ENCODE measurements at regions not wholly inside any gene's neighbourhood (a gene's known extent, or its start where the extent isn't known, plus 50 kb on each side); places are given as distances from the start of the nearest gene placed in this dataset.

DNA sequence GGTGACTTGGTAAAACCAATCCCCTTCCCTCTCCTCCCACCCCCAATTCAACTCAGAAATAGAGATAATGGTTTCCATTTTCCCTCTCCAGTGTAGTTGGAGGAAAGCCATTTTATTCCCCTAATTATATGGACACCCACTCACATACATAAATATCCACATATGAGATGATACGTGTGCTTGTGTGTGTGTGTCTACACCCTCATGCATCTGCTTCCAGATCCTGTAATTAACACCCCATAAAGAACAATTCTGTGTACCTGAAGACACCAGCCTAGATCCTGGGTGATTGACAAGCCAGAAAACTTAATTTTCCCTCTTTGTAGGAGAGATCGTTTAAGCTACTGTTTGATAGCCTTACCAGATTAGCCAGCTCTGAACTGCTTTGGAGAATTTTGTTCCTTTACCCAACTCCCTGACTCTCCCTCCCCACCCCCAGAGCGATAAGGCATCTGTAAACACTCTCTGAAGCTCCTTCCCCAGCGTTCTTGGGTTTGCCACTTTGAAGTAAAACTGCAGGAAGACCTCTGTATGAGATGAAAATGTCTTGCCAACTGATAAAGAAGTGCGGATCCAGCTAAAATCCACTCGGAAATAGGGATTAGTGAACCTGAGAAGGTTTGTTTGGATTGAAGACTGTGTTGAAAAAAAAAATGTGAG lies 175.7 kb downstream of the RGS9 start:
- WGBS, 2 experiments (ENCODE audit: insufficient coverage in 1 of 2, insufficient read length in 1 of 2), result 26 to 47% methylated on average over 2 to 5 of the region's 6 CpGs
- Histone ChIP-seq H3K9me3 (ENCODE audit: control insufficient read depth, low read length) (no peaks in the 10 kb centered on the region), H3K4me1 (ENCODE audit: control insufficient read depth, insufficient read depth, low read length) (peaks cover 6% of the 10 kb centered on the region), H3K36me3 (ENCODE audit: control insufficient read depth, insufficient read depth, low read length) (no peaks in the 10 kb centered on the region), H3K27me3 (ENCODE audit: control insufficient read depth, insufficient read depth, low read length, poor library complexity, severe bottlenecking) (no peaks in the 10 kb centered on the region), H3K27ac (ENCODE audit: low read depth, low read length) (no peak overlapping the region), H3K4me3 (ENCODE audit: low read length) (peak overlapping the region; percentile 41), H3K9ac (ENCODE audit: extremely low read depth, low read length, poor library complexity, severe bottlenecking) (no peak overlapping the region)
- Mint-ChIP-seq H3K4me1 (peaks cover 33% of the 10 kb centered on the region), H3K27ac (peak overlapping the region; percentile 44), H3K36me3 (ENCODE audit: low read depth) (no peaks in the 10 kb centered on the region), H3K4me3 (peak overlapping the region; percentile 23), H3K9me3 (no peaks in the 10 kb centered on the region), H3K27me3 (ENCODE audit: insufficient read depth) (peaks cover 8% of the 10 kb centered on the region)
- TF ChIP-seq, protein P1, sequence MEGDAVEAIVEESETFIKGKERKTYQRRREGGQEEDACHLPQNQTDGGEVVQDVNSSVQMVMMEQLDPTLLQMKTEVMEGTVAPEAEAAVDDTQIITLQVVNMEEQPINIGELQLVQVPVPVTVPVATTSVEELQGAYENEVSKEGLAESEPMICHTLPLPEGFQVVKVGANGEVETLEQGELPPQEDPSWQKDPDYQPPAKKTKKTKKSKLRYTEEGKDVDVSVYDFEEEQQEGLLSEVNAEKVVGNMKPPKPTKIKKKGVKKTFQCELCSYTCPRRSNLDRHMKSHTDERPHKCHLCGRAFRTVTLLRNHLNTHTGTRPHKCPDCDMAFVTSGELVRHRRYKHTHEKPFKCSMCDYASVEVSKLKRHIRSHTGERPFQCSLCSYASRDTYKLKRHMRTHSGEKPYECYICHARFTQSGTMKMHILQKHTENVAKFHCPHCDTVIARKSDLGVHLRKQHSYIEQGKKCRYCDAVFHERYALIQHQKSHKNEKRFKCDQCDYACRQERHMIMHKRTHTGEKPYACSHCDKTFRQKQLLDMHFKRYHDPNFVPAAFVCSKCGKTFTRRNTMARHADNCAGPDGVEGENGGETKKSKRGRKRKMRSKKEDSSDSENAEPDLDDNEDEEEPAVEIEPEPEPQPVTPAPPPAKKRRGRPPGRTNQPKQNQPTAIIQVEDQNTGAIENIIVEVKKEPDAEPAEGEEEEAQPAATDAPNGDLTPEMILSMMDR (conservative IDR thresholded peaks at IDR 0.05), result no peak
- peak; percentile 70 for DNase-seq

DNA sequence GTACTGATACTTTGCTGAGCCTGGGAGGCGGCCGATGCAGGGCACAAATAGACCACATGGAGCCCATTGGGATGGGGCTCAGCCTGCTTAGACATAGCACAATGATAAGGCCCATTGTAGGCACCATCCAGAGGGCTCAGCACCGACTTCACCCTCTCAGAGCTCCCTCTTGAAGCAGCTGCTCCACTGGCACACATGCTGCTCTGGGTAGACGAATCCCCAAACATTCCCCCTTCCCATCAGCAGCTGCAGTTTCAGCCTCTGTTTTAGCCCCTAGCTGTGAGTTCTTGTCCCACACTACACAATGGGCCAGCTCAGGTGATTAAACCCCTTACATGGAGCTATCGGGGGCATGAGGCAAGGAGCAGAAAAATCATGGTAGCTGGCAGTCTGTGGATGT lies 174.1 kb downstream of the RGS9 start:
- H3K9me3 Mint-ChIP-seq, result no peaks in the 10 kb centered on the region
- Histone ChIP-seq H3K4me3 (ENCODE audit: low read length) (no peak overlapping the region), H3K9me3 (ENCODE audit: control insufficient read depth, low read length) (no peaks in the 10 kb centered on the region), H3K4me1 (ENCODE audit: control insufficient read depth, insufficient read depth, low read length) (peaks cover 6% of the 10 kb centered on the region), H3K27me3 (ENCODE audit: control insufficient read depth, insufficient read depth, low read length, poor library complexity, severe bottlenecking) (no peaks in the 10 kb centered on the region), H3K36me3 (ENCODE audit: control insufficient read depth, insufficient read depth, low read length) (no peaks in the 10 kb centered on the region), H3K27ac (ENCODE audit: low read depth, low read length) (no peak overlapping the region), H3K9ac (ENCODE audit: extremely low read depth, low read length, poor library complexity, severe bottlenecking) (no peak overlapping the region)
- 80 to 93% methylated on average over 1 to 5 of the region's 5 CpGs for WGBS, 2 experiments (ENCODE audit: insufficient coverage in 1 of 2, insufficient read length in 1 of 2)
- no peak overlapping the region for H3K4me3 Mint-ChIP-seq
- DNase-seq, result no peak
- H3K27ac Mint-ChIP-seq, result no peak overlapping the region
- H3K27me3 Mint-ChIP-seq (ENCODE audit: insufficient read depth), result peaks cover 4% of the 10 kb centered on the region
- peaks cover 33% of the 10 kb centered on the region for H3K4me1 Mint-ChIP-seq
- H3K36me3 Mint-ChIP-seq (ENCODE audit: low read depth), result no peaks in the 10 kb centered on the region
- TF ChIP-seq, protein P1 (conservative IDR thresholded peaks at IDR 0.05), result no peak

DNA sequence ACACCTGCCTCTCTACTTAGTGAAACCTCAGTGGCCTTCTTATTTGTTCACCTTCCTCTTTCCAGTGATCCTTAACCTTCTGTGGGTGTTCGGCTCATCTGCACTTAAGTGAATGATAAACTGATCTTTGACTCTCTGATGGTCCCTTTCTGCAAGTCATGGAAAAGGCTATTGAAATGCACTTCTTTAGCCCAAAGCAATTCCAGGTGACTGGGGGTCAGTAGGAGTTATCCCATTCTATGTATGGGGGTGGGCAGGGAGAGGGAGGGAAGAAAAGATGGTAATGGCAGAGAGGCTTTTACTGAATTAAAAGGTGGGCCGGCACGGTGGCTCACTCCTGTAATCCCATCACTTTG lies 170.8 kb downstream of the RGS9 start:
- Histone ChIP-seq H3K4me3 (ENCODE audit: low read length) (no peak overlapping the region), H3K27me3 (ENCODE audit: control insufficient read depth, insufficient read depth, low read length, poor library complexity, severe bottlenecking) (no peaks in the 10 kb centered on the region), H3K9me3 (ENCODE audit: control insufficient read depth, low read length) (no peaks in the 10 kb centered on the region), H3K36me3 (ENCODE audit: control insufficient read depth, insufficient read depth, low read length) (no peaks in the 10 kb centered on the region), H3K27ac (ENCODE audit: low read depth, low read length) (no peak overlapping the region), H3K4me1 (ENCODE audit: control insufficient read depth, insufficient read depth, low read length) (peaks cover 3% of the 10 kb centered on the region), H3K9ac (ENCODE audit: extremely low read depth, low read length, poor library complexity, severe bottlenecking) (no peak overlapping the region)
- WGBS, 2 experiments (ENCODE audit: insufficient coverage in 1 of 2, insufficient read length in 1 of 2), result 92 to 100% methylated on average over 1 to 3 of the region's 3 CpGs
- Mint-ChIP-seq H3K4me1 (peaks cover 20% of the 10 kb centered on the region), H3K36me3 (ENCODE audit: low read depth) (no peaks in the 10 kb centered on the region), H3K27me3 (ENCODE audit: insufficient read depth) (peaks cover 3% of the 10 kb centered on the region), H3K4me3 (no peak overlapping the region), H3K9me3 (peaks cover 16% of the 10 kb centered on the region), H3K27ac (no peak overlapping the region)
- TF ChIP-seq, protein P1 (conservative IDR thresholded peaks at IDR 0.05), result no peak
- no peak for DNase-seq

Data from endodermal cell (in vitro differentiated cells).